ENCODE measurements at regions not wholly inside any gene's neighbourhood (a gene's known extent, or its start where the extent isn't known, plus 50 kb on each side); places are given as distances from the start of the nearest gene placed in this dataset.

GRCh38 chr2:19846567-19846966, 55.2 kb downstream of the TTC32 start:
- H3K36me3 Mint-ChIP-seq (ENCODE audit: insufficient read depth) = no peaks in the 10 kb centered on the region
- no peaks in the 10 kb centered on the region for H3K4me1 Mint-ChIP-seq (ENCODE audit: low read depth in 2 of 2)
- H3K27ac Mint-ChIP-seq = no peak overlapping the region
- no peak for ATAC-seq (replicated peaks)
- no peak for DNase-seq
- no peaks in the 10 kb centered on the region for H3K9me3 Mint-ChIP-seq
- no peak overlapping the region for H3K4me3 Mint-ChIP-seq
- peaks cover 34 to 64% of the 10 kb centered on the region in 2 donors for H3K27me3 Mint-ChIP-seq

GRCh38 chr2:19846030-19846429, 55.8 kb downstream of the TTC32 start:
- H3K27ac Mint-ChIP-seq = no peak overlapping the region
- H3K4me3 Mint-ChIP-seq = no peak overlapping the region
- H3K9me3 Mint-ChIP-seq = no peaks in the 10 kb centered on the region
- no peaks in the 10 kb centered on the region for H3K36me3 Mint-ChIP-seq (ENCODE audit: insufficient read depth)
- DNase-seq = no peak
- H3K27me3 Mint-ChIP-seq = peaks cover 39 to 67% of the 10 kb centered on the region in 2 donors
- no peaks in the 10 kb centered on the region for H3K4me1 Mint-ChIP-seq (ENCODE audit: low read depth in 2 of 2)
- no peak for ATAC-seq (replicated peaks)

- Mint-ChIP-seq H3K36me3 (ENCODE audit: insufficient read depth) (no peaks in the 10 kb centered on the region), H3K27ac (no peak overlapping the region), H3K9me3 (no peaks in the 10 kb centered on the region), H3K27me3 (peaks cover 41 to 65% of the 10 kb centered on the region in 2 donors), H3K4me3 (no peak overlapping the region), H3K4me1 (ENCODE audit: low read depth in 2 of 2) (no peaks in the 10 kb centered on the region)
- DNase-seq = no peak
- ATAC-seq (replicated peaks) = no peak
These were observed 56.4 kb downstream of the TTC32 start for GRCh38 chr2:19845323-19845920.

GRCh38 chr2:19844750-19845149, 57.0 kb downstream of the TTC32 start:
- DNase-seq (no peak), ATAC-seq (replicated peaks) (no peak)
- Mint-ChIP-seq H3K9me3 (no peaks in the 10 kb centered on the region), H3K4me1 (ENCODE audit: low read depth in 2 of 2) (no peaks in the 10 kb centered on the region), H3K4me3 (no peak overlapping the region), H3K27ac (no peak overlapping the region), H3K36me3 (ENCODE audit: insufficient read depth) (no peaks in the 10 kb centered on the region), H3K27me3 (peaks cover 45 to 70% of the 10 kb centered on the region in 2 donors)

GRCh38 chr2:19843992-19844515, 57.7 kb downstream of the TTC32 start:
- Mint-ChIP-seq H3K36me3 (ENCODE audit: insufficient read depth) (no peaks in the 10 kb centered on the region), H3K27me3 (peaks cover 52 to 70% of the 10 kb centered on the region in 2 donors), H3K9me3 (no peaks in the 10 kb centered on the region), H3K4me3 (no peak overlapping the region), H3K4me1 (ENCODE audit: low read depth in 2 of 2) (no peaks in the 10 kb centered on the region), H3K27ac (no peak overlapping the region)
- no peak for DNase-seq
- no peak for ATAC-seq (replicated peaks)

- Mint-ChIP-seq H3K27me3 (peaks cover 68 to 76% of the 10 kb centered on the region in 2 donors), H3K36me3 (ENCODE audit: insufficient read depth) (no peaks in the 10 kb centered on the region), H3K4me3 (no peak overlapping the region), H3K9me3 (no peaks in the 10 kb centered on the region), H3K27ac (no peak overlapping the region), H3K4me1 (ENCODE audit: low read depth in 2 of 2) (no peaks in the 10 kb centered on the region)
- ATAC-seq (replicated peaks) (no peak), DNase-seq (no peak)
These were observed 59.7 kb downstream of the TTC32 start for GRCh38 chr2:19841918-19842693.

- H3K27me3 Mint-ChIP-seq = peaks cover 57 to 72% of the 10 kb centered on the region in 2 donors
- ATAC-seq (replicated peaks) = no peak
- H3K4me1 Mint-ChIP-seq (ENCODE audit: low read depth in 2 of 2) = no peaks in the 10 kb centered on the region
- no peaks in the 10 kb centered on the region for H3K36me3 Mint-ChIP-seq (ENCODE audit: insufficient read depth)
- H3K9me3 Mint-ChIP-seq = no peaks in the 10 kb centered on the region
- no peak overlapping the region for H3K4me3 Mint-ChIP-seq
- DNase-seq = no peak
- H3K27ac Mint-ChIP-seq = no peak overlapping the region
These were observed 62.3 kb downstream of the TTC32 start for GRCh38 chr2:19839438-19839837.

GRCh38 chr2:19838616-19839015, 63.2 kb downstream of the TTC32 start:
- no peak overlapping the region for H3K4me3 Mint-ChIP-seq
- no peaks in the 10 kb centered on the region for H3K4me1 Mint-ChIP-seq (ENCODE audit: low read depth in 2 of 2)
- no peak for DNase-seq
- H3K27ac Mint-ChIP-seq = no peak overlapping the region
- H3K9me3 Mint-ChIP-seq = no peaks in the 10 kb centered on the region
- no peak for ATAC-seq (replicated peaks)
- H3K36me3 Mint-ChIP-seq (ENCODE audit: insufficient read depth) = no peaks in the 10 kb centered on the region
- peaks cover 49 to 64% of the 10 kb centered on the region in 2 donors for H3K27me3 Mint-ChIP-seq

- peaks cover 43 to 51% of the 10 kb centered on the region in 2 donors for H3K27me3 Mint-ChIP-seq
- H3K9me3 Mint-ChIP-seq = no peaks in the 10 kb centered on the region
- no peak overlapping the region for H3K4me3 Mint-ChIP-seq
- H3K27ac Mint-ChIP-seq = no peak overlapping the region
- DNase-seq (no peak), ATAC-seq (replicated peaks) (no peak)
- H3K4me1 Mint-ChIP-seq (ENCODE audit: low read depth in 2 of 2) = no peaks in the 10 kb centered on the region
- no peaks in the 10 kb centered on the region for H3K36me3 Mint-ChIP-seq (ENCODE audit: insufficient read depth)
These were observed 64.5 kb downstream of the TTC32 start for GRCh38 chr2:19837235-19837766.

GRCh38 chr2:19835781-19836281, 66.0 kb downstream of the TTC32 start:
- DNase-seq (no peak), ATAC-seq (replicated peaks) (no peak)
- Mint-ChIP-seq H3K27ac (no peak overlapping the region), H3K36me3 (ENCODE audit: insufficient read depth) (no peaks in the 10 kb centered on the region), H3K27me3 (peaks cover 31 to 36% of the 10 kb centered on the region in 2 donors), H3K4me1 (ENCODE audit: low read depth in 2 of 2) (no peaks in the 10 kb centered on the region), H3K4me3 (no peak overlapping the region), H3K9me3 (no peaks in the 10 kb centered on the region)

- no peak for ATAC-seq (replicated peaks)
- H3K4me3 Mint-ChIP-seq = no peak overlapping the region
- no peaks in the 10 kb centered on the region for H3K4me1 Mint-ChIP-seq (ENCODE audit: low read depth in 2 of 2)
- no peak for DNase-seq
- no peaks in the 10 kb centered on the region for H3K36me3 Mint-ChIP-seq (ENCODE audit: insufficient read depth)
- peaks cover 27 to 33% of the 10 kb centered on the region in 2 donors for H3K27me3 Mint-ChIP-seq
- no peaks in the 10 kb centered on the region for H3K9me3 Mint-ChIP-seq
- H3K27ac Mint-ChIP-seq = no peak overlapping the region
These were observed 67.8 kb downstream of the TTC32 start for GRCh38 chr2:19833978-19834377.

GRCh38 chr2:19829672-19830071, 72.1 kb downstream of the TTC32 start:
- Mint-ChIP-seq H3K4me1 (ENCODE audit: low read depth in 2 of 2) (no peaks in the 10 kb centered on the region), H3K36me3 (ENCODE audit: insufficient read depth) (no peaks in the 10 kb centered on the region), H3K4me3 (no peak overlapping the region), H3K9me3 (no peaks in the 10 kb centered on the region), H3K27me3 (peaks cover 31% of the 10 kb centered on the region in 2 donors), H3K27ac (no peak overlapping the region)
- ATAC-seq (replicated peaks) (no peak), DNase-seq (no peak)

GRCh38 chr2:19826874-19827273, 74.9 kb downstream of the TTC32 start:
- Mint-ChIP-seq H3K4me1 (ENCODE audit: low read depth in 2 of 2) (no peaks in the 10 kb centered on the region), H3K9me3 (no peaks in the 10 kb centered on the region), H3K4me3 (no peak overlapping the region), H3K27ac (no peak overlapping the region), H3K36me3 (ENCODE audit: insufficient read depth) (no peaks in the 10 kb centered on the region), H3K27me3 (peaks cover 40 to 45% of the 10 kb centered on the region in 2 donors)
- no peak for ATAC-seq (replicated peaks)
- DNase-seq = no peak

GRCh38 chr2:19823507-19823906, 78.3 kb downstream of the TTC32 start:
- Mint-ChIP-seq H3K27me3 (peaks cover 32 to 39% of the 10 kb centered on the region in 2 donors), H3K36me3 (ENCODE audit: insufficient read depth) (no peaks in the 10 kb centered on the region), H3K4me1 (ENCODE audit: low read depth in 2 of 2) (no peaks in the 10 kb centered on the region), H3K27ac (no peak overlapping the region), H3K4me3 (no peak overlapping the region), H3K9me3 (no peaks in the 10 kb centered on the region)
- ATAC-seq (replicated peaks) (no peak), DNase-seq (no peak)

Data from effector memory CD8-positive, alpha-beta T cell (primary cell).